Ishikawa (cell line): ENCODE measurements at regions not wholly inside any gene's neighbourhood (a gene's known extent, or its start where the extent isn't known, plus 50 kb on each side); places are given as distances from the start of the nearest gene placed in this dataset.

Experiments
- CEBPB ChIP-seq: IDR thresholded peaks from 2 replicates; pipeline ENCODE4 v1.6.1; 2012
- CREB1 ChIP-seq: IDR thresholded peaks from 2 replicates; pipeline ENCODE4 v1.6.1; 2012; ENCODE audit warnings: low read depth
- EGR1 ChIP-seq: IDR thresholded peaks from 2 replicates; pipeline ENCODE4 v1.6.1; 2012
- EP300 ChIP-seq: IDR thresholded peaks from 2 replicates; pipeline ENCODE4 v1.6.1; 2012; ENCODE audit warnings: borderline replicate concordance
- FOXM1 ChIP-seq: IDR thresholded peaks from 2 replicates; pipeline ENCODE4 v1.6.1; 2012; ENCODE audit warnings: low read depth, borderline replicate concordance
- NFIC ChIP-seq: IDR thresholded peaks from 2 replicates; pipeline ENCODE4 v1.6.1; 2012
- RAD21 ChIP-seq: IDR thresholded peaks from 2 replicates; pipeline ENCODE4 v1.6.1; 2012; ENCODE audit warnings: low read depth
- TAF1 ChIP-seq: IDR thresholded peaks from 2 replicates; pipeline ENCODE4 v1.6.1; 2012; ENCODE audit warnings: low read depth, mild to moderate bottlenecking
- TCF12 ChIP-seq: IDR thresholded peaks from 2 replicates; pipeline ENCODE4 v1.6.1; 2012; ENCODE audit warnings: low read depth
- TEAD4 ChIP-seq: IDR thresholded peaks from 2 replicates; pipeline ENCODE4 v1.6.1; 2012
- YY1 ChIP-seq: IDR thresholded peaks from 2 replicates; pipeline ENCODE4 v1.6.1; 2012; ENCODE audit warnings: low read depth
- ZBTB7A ChIP-seq: IDR thresholded peaks from 2 replicates; pipeline ENCODE4 v1.6.1; 2012; ENCODE audit warnings: low read depth
- TF ChIP-seq, protein P1 (sequence below): IDR thresholded peaks from 2 replicates; pipeline ENCODE4 v1.6.1; 2012
- TF ChIP-seq, protein P2 (sequence below): IDR thresholded peaks from 2 replicates; pipeline ENCODE4 v1.6.1; 2012
- TF ChIP-seq, protein P3 (sequence below): IDR thresholded peaks from 2 replicates; pipeline ENCODE4 v1.6.1; 2012; ENCODE audit warnings: low read depth, mild to moderate bottlenecking

DNA sequence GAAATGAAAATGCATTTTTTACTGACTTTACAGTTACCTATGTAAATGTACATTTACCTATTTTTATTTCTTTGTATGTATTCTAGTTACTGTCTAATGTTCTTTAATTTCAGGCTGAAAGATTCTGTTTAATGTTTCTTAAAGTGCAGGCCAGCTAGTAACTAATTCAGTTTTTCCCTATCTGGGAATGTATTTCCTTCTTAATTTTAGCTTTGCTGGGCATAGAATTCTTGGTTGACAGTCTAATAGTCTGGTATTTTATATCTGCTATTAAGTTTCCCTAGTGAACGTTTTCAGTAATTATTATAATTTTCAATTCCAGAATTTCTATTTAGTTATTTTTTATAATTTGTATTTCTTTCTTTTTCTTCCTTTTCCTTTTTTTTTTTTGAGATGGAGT is 186.0 kb upstream of the NOX3 start:
- TF ChIP-seq, protein P1, sequence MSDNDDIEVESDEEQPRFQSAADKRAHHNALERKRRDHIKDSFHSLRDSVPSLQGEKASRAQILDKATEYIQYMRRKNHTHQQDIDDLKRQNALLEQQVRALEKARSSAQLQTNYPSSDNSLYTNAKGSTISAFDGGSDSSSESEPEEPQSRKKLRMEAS, result no peak
- TF ChIP-seq EP300, result no peak
- TF ChIP-seq CEBPB, result no peak
- no peak for TF ChIP-seq TAF1
- TF ChIP-seq NFIC, result no peak
- no peak for TF ChIP-seq EGR1
- no peak for TF ChIP-seq RAD21
- TF ChIP-seq, protein P2, sequence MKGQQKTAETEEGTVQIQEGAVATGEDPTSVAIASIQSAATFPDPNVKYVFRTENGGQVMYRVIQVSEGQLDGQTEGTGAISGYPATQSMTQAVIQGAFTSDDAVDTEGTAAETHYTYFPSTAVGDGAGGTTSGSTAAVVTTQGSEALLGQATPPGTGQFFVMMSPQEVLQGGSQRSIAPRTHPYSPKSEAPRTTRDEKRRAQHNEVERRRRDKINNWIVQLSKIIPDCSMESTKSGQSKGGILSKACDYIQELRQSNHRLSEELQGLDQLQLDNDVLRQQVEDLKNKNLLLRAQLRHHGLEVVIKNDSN, result no peak
- no peak for TF ChIP-seq ZBTB7A
- no peak for TF ChIP-seq CREB1
- TF ChIP-seq TCF12, result no peak
- TF ChIP-seq, protein P3, sequence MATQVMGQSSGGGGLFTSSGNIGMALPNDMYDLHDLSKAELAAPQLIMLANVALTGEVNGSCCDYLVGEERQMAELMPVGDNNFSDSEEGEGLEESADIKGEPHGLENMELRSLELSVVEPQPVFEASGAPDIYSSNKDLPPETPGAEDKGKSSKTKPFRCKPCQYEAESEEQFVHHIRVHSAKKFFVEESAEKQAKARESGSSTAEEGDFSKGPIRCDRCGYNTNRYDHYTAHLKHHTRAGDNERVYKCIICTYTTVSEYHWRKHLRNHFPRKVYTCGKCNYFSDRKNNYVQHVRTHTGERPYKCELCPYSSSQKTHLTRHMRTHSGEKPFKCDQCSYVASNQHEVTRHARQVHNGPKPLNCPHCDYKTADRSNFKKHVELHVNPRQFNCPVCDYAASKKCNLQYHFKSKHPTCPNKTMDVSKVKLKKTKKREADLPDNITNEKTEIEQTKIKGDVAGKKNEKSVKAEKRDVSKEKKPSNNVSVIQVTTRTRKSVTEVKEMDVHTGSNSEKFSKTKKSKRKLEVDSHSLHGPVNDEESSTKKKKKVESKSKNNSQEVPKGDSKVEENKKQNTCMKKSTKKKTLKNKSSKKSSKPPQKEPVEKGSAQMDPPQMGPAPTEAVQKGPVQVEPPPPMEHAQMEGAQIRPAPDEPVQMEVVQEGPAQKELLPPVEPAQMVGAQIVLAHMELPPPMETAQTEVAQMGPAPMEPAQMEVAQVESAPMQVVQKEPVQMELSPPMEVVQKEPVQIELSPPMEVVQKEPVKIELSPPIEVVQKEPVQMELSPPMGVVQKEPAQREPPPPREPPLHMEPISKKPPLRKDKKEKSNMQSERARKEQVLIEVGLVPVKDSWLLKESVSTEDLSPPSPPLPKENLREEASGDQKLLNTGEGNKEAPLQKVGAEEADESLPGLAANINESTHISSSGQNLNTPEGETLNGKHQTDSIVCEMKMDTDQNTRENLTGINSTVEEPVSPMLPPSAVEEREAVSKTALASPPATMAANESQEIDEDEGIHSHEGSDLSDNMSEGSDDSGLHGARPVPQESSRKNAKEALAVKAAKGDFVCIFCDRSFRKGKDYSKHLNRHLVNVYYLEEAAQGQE, result no peak
- TF ChIP-seq YY1, result no peak
- TF ChIP-seq TEAD4, result no peak
- TF ChIP-seq FOXM1, result no peak

DNA sequence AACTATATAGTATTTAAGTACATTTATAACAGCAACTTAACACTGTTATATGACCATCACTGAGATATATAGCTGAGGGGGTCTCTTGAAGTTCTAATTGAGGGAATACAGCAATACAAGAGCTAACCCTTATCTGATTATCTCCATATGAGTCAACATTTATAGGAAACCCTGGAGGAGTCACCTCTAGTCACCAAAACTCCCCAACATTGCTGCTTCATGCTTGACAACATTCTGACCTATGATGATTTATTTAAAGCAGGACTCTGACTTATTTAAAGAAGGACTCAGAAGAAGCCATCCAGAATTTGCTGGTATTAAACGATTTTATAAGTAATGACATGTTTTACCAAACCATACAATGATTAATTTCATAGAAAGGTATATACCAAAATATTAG is 182.6 kb upstream of the NOX3 start:
- no peak for TF ChIP-seq EGR1
- TF ChIP-seq NFIC, result no peak
- TF ChIP-seq, protein P1, result no peak
- TF ChIP-seq CEBPB, result no peak
- TF ChIP-seq, protein P3, result no peak
- no peak for TF ChIP-seq TCF12
- TF ChIP-seq, protein P2, result no peak

DNA sequence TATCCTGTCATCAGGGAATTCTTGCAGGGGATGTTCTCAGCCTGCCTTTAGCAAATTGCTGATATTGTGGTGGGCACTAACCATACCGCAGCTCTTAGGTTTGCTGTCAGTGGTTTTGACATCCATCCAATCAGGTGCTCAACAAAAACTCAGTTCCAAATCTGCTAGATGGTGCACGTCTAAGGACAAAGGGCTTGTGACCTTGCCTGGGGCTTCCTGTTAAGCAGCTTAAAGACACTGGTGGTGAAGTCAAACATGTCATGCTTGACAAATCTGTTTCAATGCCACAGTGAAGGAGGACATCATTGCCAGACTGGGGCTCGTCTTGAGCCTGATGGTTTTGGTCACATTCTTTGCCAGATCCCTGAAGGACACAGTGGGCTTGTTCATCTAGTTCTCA is 179.8 kb upstream of the NOX3 start:
- TF ChIP-seq FOXM1, result no peak
- TF ChIP-seq TEAD4, result no peak
- no peak for TF ChIP-seq TCF12
- no peak for TF ChIP-seq CREB1
- TF ChIP-seq EGR1, result no peak
- no peak for TF ChIP-seq YY1
- TF ChIP-seq RAD21, result no peak
- no peak for TF ChIP-seq TAF1
- no peak for TF ChIP-seq CEBPB
- TF ChIP-seq, protein P2, result no peak
- TF ChIP-seq, protein P1, result no peak
- TF ChIP-seq, protein P3, result no peak
- no peak for TF ChIP-seq EP300
- TF ChIP-seq ZBTB7A, result no peak

DNA sequence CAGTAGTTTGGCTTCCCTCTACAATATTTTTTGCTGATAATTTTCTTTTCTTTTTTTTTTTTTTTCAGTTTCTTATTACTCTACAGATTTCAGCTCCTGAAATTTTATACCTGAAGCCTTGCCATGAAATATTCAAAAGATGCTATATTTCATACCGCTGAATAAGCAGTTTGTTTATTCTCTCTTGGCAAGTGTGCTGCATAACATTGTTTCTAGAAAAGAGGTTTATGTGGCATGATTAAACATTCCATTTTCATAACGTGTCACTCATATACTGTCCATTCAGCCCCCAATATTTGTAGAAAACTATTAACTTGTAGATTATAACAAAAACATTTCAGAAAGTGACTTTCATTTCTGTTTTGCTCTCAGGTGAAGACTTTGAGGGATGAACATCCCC is 174.4 kb upstream of the NOX3 start:
- no peak for TF ChIP-seq EP300
- no peak for TF ChIP-seq FOXM1
- TF ChIP-seq CEBPB, result no peak
- TF ChIP-seq RAD21, result no peak
- TF ChIP-seq CREB1, result no peak
- no peak for TF ChIP-seq ZBTB7A
- TF ChIP-seq TCF12, result no peak
- TF ChIP-seq, protein P2, result no peak
- TF ChIP-seq EGR1, result no peak
- TF ChIP-seq, protein P3, result no peak
- TF ChIP-seq NFIC, result no peak
- no peak for TF ChIP-seq TAF1
- TF ChIP-seq, protein P1, result no peak
- TF ChIP-seq YY1, result no peak
- no peak for TF ChIP-seq TEAD4
